ENCODE measurements at regions not wholly inside any gene's neighbourhood (a gene's known extent, or its start where the extent isn't known, plus 50 kb on each side); places are given as distances from the start of the nearest gene placed in this dataset.

GRCh38 chr15:91604122-91604521 lies 249.4 kb upstream of the SLCO3A1 start:
- Mint-ChIP-seq H3K36me3 (ENCODE audit: insufficient read depth) (no peaks in the 10 kb centered on the region), H3K4me1 (ENCODE audit: low read depth in 2 of 2) (no peaks in the 10 kb centered on the region), H3K9me3 (no peaks in the 10 kb centered on the region), H3K4me3 (no peak overlapping the region), H3K27me3 (peaks cover 17 to 27% of the 10 kb centered on the region in 2 donors), H3K27ac (no peak overlapping the region)
- ATAC-seq (replicated peaks) (no peak), DNase-seq (no peak)

DNA sequence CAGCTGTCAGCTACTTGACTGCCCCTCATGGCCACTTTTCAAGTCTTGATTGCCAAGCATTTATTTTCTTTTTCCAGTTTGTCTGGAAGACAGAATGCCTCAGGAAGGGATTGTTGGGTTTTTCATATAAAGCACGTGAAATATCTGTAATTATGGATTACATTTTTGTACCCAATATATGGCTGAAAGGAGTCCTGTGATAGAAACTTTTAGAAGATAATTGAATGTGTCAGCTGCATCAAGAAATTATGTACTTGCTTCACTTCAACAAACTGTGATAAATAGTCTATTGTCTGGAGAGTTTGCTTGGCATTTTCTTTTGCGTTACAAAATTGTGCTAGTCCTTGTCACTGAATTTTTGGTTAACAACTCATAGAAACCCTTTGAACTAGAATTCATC lies 247.9 kb upstream of the SLCO3A1 start:
- no peaks in the 10 kb centered on the region for H3K4me1 Mint-ChIP-seq (ENCODE audit: low read depth in 2 of 2)
- no peak for DNase-seq
- H3K36me3 Mint-ChIP-seq (ENCODE audit: insufficient read depth) = no peaks in the 10 kb centered on the region
- H3K27me3 Mint-ChIP-seq = peaks cover 25 to 34% of the 10 kb centered on the region in 2 donors
- H3K9me3 Mint-ChIP-seq = no peaks in the 10 kb centered on the region
- ATAC-seq (replicated peaks) = no peak
- H3K27ac Mint-ChIP-seq = no peak overlapping the region
- H3K4me3 Mint-ChIP-seq = no peak overlapping the region

DNA sequence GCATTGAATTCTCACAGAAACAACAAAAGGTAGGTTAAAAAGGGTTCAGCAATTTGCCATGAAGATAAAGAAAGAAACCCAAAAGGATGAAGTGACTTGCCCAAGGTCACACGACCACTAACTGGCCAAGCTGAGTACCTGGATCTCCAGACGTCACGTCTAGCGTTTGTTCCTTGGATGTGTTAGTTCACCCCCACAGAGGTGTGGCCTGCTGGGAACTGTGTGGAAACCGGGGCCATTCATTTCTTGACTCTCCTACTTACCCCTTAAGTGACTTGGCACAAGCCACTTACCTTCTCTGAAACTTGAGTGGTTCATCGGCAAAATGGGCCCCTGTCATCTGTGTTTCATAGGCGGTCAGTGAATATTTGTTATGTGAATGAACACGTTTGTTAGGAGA lies 244.3 kb upstream of the SLCO3A1 start:
- no peaks in the 10 kb centered on the region for H3K9me3 Mint-ChIP-seq
- H3K36me3 Mint-ChIP-seq (ENCODE audit: insufficient read depth) = no peaks in the 10 kb centered on the region
- ATAC-seq (replicated peaks) (no peak), DNase-seq (no peak)
- no peak overlapping the region for H3K4me3 Mint-ChIP-seq
- H3K4me1 Mint-ChIP-seq (ENCODE audit: low read depth in 2 of 2) = no peaks in the 10 kb centered on the region
- no peak overlapping the region for H3K27ac Mint-ChIP-seq
- H3K27me3 Mint-ChIP-seq = peaks cover 25 to 33% of the 10 kb centered on the region in 2 donors

DNA sequence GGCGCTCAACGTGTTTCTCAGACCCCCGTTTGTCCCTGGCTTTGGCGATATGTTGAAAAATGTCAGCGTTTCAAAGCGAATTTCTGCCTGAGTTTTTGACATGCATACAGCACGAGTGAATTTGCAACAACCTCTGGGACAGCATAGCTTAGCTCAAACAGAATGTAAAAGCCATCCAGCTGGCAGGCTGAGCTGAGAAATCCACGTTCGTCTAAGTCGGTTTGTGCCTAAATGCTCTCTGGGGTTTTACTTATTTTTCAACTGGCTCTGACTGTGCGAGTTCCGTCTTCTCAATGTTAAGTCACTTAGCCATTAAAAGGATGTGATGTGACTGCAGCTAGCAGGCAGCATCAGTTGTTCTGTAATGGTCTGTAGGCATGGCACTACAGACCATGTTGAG lies 243.5 kb upstream of the SLCO3A1 start:
- no peaks in the 10 kb centered on the region for H3K36me3 Mint-ChIP-seq (ENCODE audit: insufficient read depth)
- peaks cover 25 to 26% of the 10 kb centered on the region in 2 donors for H3K27me3 Mint-ChIP-seq
- DNase-seq (no peak), ATAC-seq (replicated peaks) (no peak)
- H3K4me3 Mint-ChIP-seq = no peak overlapping the region
- no peaks in the 10 kb centered on the region for H3K9me3 Mint-ChIP-seq
- H3K4me1 Mint-ChIP-seq (ENCODE audit: low read depth in 2 of 2) = no peaks in the 10 kb centered on the region
- no peak overlapping the region for H3K27ac Mint-ChIP-seq

DNA sequence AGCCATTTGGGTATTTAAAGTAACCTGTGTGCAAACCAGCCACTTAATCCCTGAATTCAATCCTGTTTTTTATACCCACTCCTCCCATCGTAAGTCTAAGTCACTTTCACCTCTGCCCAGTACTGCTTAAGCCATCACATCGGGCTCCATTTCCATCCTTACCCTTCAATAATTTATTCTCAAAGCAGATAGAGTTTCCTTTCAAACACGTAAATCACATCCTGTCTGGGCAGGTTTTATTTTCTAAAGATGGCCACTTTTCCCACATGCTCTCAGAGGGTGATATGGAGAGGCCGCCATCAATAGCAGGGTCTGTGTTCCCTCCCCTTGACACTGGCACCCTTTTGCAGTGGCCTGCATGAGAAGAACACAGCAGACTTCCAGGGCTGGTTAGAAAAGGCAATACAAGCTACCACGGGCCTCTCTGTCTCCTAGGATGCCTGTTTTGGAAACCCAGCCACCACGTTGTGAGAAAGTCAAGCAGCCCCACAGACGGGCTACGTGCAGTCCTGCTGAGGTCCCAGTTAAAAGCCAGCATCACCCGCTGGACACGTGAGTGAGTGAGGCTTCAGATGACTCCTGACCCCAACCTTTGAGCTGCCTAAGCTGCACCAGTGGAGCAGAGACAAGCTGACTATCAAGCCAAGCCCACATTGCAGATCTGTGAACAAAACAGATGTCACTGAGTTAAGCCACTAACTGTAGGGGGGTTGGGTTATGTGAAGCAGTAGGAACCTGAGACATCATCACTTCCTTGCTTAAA lies 241.8 kb upstream of the SLCO3A1 start:
- Mint-ChIP-seq H3K4me1 (ENCODE audit: low read depth in 2 of 2) (no peaks in the 10 kb centered on the region), H3K36me3 (ENCODE audit: insufficient read depth) (no peaks in the 10 kb centered on the region), H3K27me3 (peaks cover 24 to 25% of the 10 kb centered on the region in 2 donors), H3K27ac (no peak overlapping the region), H3K9me3 (peaks cover 0 to 2% of the 10 kb centered on the region in 2 donors), H3K4me3 (no peak overlapping the region)
- DNase-seq (no peak), ATAC-seq (replicated peaks) (no peak)

- DNase-seq (no peak), ATAC-seq (replicated peaks) (no peak)
- H3K36me3 Mint-ChIP-seq (ENCODE audit: insufficient read depth) = no peaks in the 10 kb centered on the region
- H3K9me3 Mint-ChIP-seq = peaks cover 5 to 11% of the 10 kb centered on the region in 2 donors
- no peak overlapping the region for H3K4me3 Mint-ChIP-seq
- H3K27me3 Mint-ChIP-seq = peaks cover 7 to 30% of the 10 kb centered on the region in 2 donors
- no peak overlapping the region for H3K27ac Mint-ChIP-seq
- H3K4me1 Mint-ChIP-seq (ENCODE audit: low read depth in 2 of 2) = no peaks in the 10 kb centered on the region
Measured at GRCh38 chr15:91620229-91620628, 233.3 kb upstream of the SLCO3A1 start.

GRCh38 chr15:91622235-91622634 lies 231.3 kb upstream of the SLCO3A1 start:
- Mint-ChIP-seq H3K27me3 (peaks cover 14 to 30% of the 10 kb centered on the region in 2 donors), H3K27ac (no peak overlapping the region), H3K36me3 (ENCODE audit: insufficient read depth) (no peaks in the 10 kb centered on the region), H3K4me1 (ENCODE audit: low read depth in 2 of 2) (no peaks in the 10 kb centered on the region), H3K4me3 (no peak overlapping the region), H3K9me3 (peaks cover 3 to 11% of the 10 kb centered on the region in 2 donors)
- DNase-seq (no peak), ATAC-seq (replicated peaks) (no peak)

GRCh38 chr15:91622711-91623342 lies 230.7 kb upstream of the SLCO3A1 start:
- no peaks in the 10 kb centered on the region for H3K4me1 Mint-ChIP-seq (ENCODE audit: low read depth in 2 of 2)
- H3K27me3 Mint-ChIP-seq = peaks cover 20 to 30% of the 10 kb centered on the region in 2 donors
- no peaks in the 10 kb centered on the region for H3K36me3 Mint-ChIP-seq (ENCODE audit: insufficient read depth)
- H3K9me3 Mint-ChIP-seq = peaks cover 3 to 11% of the 10 kb centered on the region in 2 donors
- DNase-seq (no peak), ATAC-seq (replicated peaks) (no peak)
- no peak overlapping the region for H3K4me3 Mint-ChIP-seq
- no peak overlapping the region for H3K27ac Mint-ChIP-seq

DNA sequence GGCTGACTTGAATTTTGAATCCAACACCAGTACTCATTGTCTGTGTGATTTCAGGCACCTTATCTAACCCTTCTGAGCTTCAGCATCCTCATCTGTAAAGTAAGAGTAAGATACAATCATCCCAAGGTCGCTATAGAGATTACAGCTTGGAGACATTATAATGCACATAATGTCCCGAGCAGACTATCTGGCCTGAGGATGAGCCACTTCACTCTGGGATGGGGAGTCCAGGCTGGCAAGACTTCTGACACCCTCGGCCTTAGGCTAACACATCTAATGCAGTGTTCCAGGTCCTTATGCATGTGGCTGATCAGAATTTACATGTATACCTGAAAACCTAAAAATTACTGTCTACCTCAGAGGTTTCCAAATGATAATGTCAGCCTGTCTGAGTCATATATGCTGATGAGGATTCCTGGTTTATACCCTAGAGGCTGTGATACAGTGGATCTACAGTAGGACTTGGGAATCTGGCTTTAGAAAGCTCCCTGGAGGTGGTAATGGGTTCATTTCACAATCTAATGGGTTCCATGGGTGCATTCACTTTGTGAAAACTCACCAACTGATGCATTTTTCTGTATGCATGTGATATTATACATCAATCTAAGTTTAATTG lies 229.0 kb upstream of the SLCO3A1 start:
- ATAC-seq (replicated peaks) = no peak
- DNase-seq = no peak
- no peak overlapping the region for H3K27ac Mint-ChIP-seq
- H3K4me1 Mint-ChIP-seq (ENCODE audit: low read depth in 2 of 2) = no peaks in the 10 kb centered on the region
- H3K4me3 Mint-ChIP-seq = no peak overlapping the region
- H3K36me3 Mint-ChIP-seq (ENCODE audit: insufficient read depth) = no peaks in the 10 kb centered on the region
- H3K27me3 Mint-ChIP-seq = peaks cover 21 to 22% of the 10 kb centered on the region in 2 donors
- H3K9me3 Mint-ChIP-seq = no peaks in the 10 kb centered on the region

DNA sequence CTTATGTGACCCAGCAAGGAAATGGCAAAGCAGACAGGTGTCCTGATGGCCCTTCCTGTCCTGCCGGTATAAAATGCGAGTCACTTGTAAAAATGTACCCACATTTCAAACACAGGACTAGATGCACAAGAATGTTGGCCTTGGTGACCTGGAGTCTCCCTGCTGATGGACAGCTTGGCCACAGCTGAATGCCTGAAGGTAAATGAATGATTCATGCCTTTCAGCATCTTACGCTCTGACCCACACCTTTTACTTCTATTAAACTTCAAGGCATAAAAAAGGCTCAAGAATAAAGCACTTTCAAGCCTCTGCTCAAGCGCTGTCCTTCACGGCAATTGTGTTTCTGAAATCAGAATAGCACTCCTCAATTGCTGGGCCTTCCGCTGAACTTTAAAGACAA lies 228.0 kb upstream of the SLCO3A1 start:
- no peak for ATAC-seq (replicated peaks)
- Mint-ChIP-seq H3K27me3 (peaks cover 12 to 20% of the 10 kb centered on the region in 2 donors), H3K27ac (no peak overlapping the region)

DNA sequence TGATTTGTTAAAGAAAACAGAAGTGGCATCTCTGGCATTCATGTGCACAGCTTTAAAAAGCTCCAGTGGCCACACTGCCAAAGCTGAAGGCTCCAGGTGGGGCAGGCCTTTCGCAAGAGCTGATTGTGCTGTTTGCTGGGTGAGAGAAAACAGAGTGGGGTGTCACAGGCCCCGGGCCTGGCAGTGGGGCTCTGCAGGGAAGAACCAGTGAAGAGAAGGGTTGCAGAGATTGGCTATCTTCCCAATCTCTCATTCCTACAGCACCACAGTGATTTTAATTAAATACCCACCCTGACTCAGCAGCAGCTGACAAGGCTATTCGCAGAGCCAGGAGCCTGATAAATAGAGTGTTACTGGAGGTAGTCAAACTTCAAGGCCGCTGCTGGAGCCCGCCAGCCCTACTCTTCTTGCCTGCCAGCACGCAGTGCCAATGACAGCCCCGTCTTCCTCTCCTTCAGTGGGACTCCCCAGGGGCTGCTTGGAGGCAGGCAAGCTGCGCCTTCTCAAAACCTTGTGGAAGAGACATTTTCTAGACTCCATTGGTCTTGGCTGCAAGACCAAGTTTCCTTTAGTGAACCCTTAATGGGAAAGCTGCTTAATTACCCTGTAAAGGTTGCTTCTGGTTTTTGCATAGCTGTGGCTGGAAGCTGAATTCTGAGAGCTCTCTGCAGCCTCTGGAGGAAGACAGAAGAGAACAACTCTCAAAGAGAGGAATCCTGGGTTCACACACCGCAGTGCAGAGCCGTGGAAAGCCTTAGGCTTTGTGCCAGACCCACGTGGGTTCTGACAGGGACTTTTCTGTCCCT lies 225.8 kb upstream of the SLCO3A1 start:
- DNase-seq (no peak), ATAC-seq (replicated peaks) (no peak)
- H3K27me3 Mint-ChIP-seq = peaks cover 0 to 14% of the 10 kb centered on the region in 2 donors
- no peaks in the 10 kb centered on the region for H3K4me1 Mint-ChIP-seq (ENCODE audit: low read depth in 2 of 2)
- no peak overlapping the region for H3K4me3 Mint-ChIP-seq
- H3K27ac Mint-ChIP-seq = no peak overlapping the region
- no peaks in the 10 kb centered on the region for H3K36me3 Mint-ChIP-seq (ENCODE audit: insufficient read depth)
- no peaks in the 10 kb centered on the region for H3K9me3 Mint-ChIP-seq

More for the DNA sequence above, 228.0 kb upstream of the SLCO3A1 start:
- H3K36me3 Mint-ChIP-seq (ENCODE audit: insufficient read depth) = no peaks in the 10 kb centered on the region
- no peak overlapping the region for H3K4me3 Mint-ChIP-seq
- H3K4me1 Mint-ChIP-seq (ENCODE audit: low read depth in 2 of 2) = no peaks in the 10 kb centered on the region
- DNase-seq = no peak
- H3K9me3 Mint-ChIP-seq = no peaks in the 10 kb centered on the region

- no peak overlapping the region for H3K27ac Mint-ChIP-seq
- H3K4me1 Mint-ChIP-seq (ENCODE audit: low read depth in 2 of 2) = no peaks in the 10 kb centered on the region
- DNase-seq (no peak), ATAC-seq (replicated peaks) (no peak)
- no peaks in the 10 kb centered on the region for H3K9me3 Mint-ChIP-seq
- H3K27me3 Mint-ChIP-seq = peaks cover 0 to 21% of the 10 kb centered on the region in 2 donors
- H3K4me3 Mint-ChIP-seq = no peak overlapping the region
- H3K36me3 Mint-ChIP-seq (ENCODE audit: insufficient read depth) = no peaks in the 10 kb centered on the region
Measured at GRCh38 chr15:91630090-91630489, 223.4 kb upstream of the SLCO3A1 start.

DNA sequence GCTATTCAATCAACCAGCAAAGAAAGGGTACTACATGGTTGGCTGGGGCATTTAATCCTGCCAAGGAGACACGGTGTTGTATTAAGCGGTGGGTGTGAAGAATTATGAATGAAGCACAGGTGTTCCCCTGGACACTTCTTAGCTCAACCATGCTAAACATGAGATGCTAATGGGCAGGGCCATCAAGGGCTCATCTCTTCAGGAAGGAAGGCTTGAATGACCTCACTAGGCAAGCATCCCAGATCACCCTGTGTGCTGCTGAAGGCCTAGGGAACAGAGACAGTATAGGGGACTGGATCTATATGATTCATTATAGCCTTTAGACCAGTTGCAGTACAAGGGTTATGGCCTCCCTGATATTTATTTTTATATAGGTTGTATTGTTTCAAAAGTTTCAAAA lies 221.3 kb upstream of the SLCO3A1 start:
- H3K27ac Mint-ChIP-seq = no peak overlapping the region
- no peak overlapping the region for H3K4me3 Mint-ChIP-seq
- peaks cover 13 to 35% of the 10 kb centered on the region in 2 donors for H3K27me3 Mint-ChIP-seq
- H3K36me3 Mint-ChIP-seq (ENCODE audit: insufficient read depth) = no peaks in the 10 kb centered on the region
- no peaks in the 10 kb centered on the region for H3K4me1 Mint-ChIP-seq (ENCODE audit: low read depth in 2 of 2)
- ATAC-seq (replicated peaks) (no peak), DNase-seq (no peak)
- no peaks in the 10 kb centered on the region for H3K9me3 Mint-ChIP-seq

All from effector memory CD8-positive, alpha-beta T cell (primary cell).